HL-60 (cell line): ENCODE measurements at regions not wholly inside any gene's neighbourhood (a gene's known extent, or its start where the extent isn't known, plus 50 kb on each side); places are given as distances from the start of the nearest gene placed in this dataset.

Experiments used
- GABPA ChIP-seq: IDR thresholded peaks from 2 replicates; pipeline ENCODE4 v1.6.1; 2012; ENCODE audit warnings: low read depth
- POLR2AphosphoS5 ChIP-seq: IDR thresholded peaks from 2 replicates; pipeline ENCODE4 v1.6.1; 2012; ENCODE audit warnings: low read depth
- TF ChIP-seq, protein P1 (sequence below): IDR thresholded peaks from one replicate; pipeline ENCODE4 v1.5.1; 2011; ENCODE audit warnings: low read length, control low read depth, inconsistent platforms; ENCODE audit not compliant: insufficient read depth
- TF ChIP-seq, protein P2 (sequence below): IDR thresholded peaks from 2 replicates; pipeline ENCODE4 v1.6.1; 2012; ENCODE audit warnings: low read depth; ENCODE audit not compliant: insufficient replicate concordance

DNA sequence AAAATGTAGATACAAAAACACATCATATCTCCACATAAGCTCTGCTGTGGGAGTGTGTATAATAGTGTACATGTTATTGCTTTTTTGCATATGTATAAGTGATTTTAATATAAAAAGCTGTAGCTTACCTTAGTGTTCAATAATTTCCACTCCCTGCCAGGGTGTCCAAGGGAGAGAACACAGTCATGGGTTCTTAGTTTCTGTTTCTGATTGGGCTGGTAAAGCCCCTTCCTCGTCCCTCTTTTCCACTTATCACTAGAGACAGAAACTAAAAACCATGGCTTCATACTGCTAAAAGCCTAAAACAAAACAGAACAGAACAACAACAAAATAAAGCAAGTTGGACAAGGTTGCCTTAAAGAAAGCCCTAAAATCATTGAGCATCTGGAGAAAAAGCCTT is 74.4 kb upstream of the S1PR3 start:
- TF ChIP-seq POLR2AphosphoS5 (no peak), GABPA (no peak)
- TF ChIP-seq, protein P1, sequence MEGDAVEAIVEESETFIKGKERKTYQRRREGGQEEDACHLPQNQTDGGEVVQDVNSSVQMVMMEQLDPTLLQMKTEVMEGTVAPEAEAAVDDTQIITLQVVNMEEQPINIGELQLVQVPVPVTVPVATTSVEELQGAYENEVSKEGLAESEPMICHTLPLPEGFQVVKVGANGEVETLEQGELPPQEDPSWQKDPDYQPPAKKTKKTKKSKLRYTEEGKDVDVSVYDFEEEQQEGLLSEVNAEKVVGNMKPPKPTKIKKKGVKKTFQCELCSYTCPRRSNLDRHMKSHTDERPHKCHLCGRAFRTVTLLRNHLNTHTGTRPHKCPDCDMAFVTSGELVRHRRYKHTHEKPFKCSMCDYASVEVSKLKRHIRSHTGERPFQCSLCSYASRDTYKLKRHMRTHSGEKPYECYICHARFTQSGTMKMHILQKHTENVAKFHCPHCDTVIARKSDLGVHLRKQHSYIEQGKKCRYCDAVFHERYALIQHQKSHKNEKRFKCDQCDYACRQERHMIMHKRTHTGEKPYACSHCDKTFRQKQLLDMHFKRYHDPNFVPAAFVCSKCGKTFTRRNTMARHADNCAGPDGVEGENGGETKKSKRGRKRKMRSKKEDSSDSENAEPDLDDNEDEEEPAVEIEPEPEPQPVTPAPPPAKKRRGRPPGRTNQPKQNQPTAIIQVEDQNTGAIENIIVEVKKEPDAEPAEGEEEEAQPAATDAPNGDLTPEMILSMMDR = no peak
- TF ChIP-seq, protein P2, sequence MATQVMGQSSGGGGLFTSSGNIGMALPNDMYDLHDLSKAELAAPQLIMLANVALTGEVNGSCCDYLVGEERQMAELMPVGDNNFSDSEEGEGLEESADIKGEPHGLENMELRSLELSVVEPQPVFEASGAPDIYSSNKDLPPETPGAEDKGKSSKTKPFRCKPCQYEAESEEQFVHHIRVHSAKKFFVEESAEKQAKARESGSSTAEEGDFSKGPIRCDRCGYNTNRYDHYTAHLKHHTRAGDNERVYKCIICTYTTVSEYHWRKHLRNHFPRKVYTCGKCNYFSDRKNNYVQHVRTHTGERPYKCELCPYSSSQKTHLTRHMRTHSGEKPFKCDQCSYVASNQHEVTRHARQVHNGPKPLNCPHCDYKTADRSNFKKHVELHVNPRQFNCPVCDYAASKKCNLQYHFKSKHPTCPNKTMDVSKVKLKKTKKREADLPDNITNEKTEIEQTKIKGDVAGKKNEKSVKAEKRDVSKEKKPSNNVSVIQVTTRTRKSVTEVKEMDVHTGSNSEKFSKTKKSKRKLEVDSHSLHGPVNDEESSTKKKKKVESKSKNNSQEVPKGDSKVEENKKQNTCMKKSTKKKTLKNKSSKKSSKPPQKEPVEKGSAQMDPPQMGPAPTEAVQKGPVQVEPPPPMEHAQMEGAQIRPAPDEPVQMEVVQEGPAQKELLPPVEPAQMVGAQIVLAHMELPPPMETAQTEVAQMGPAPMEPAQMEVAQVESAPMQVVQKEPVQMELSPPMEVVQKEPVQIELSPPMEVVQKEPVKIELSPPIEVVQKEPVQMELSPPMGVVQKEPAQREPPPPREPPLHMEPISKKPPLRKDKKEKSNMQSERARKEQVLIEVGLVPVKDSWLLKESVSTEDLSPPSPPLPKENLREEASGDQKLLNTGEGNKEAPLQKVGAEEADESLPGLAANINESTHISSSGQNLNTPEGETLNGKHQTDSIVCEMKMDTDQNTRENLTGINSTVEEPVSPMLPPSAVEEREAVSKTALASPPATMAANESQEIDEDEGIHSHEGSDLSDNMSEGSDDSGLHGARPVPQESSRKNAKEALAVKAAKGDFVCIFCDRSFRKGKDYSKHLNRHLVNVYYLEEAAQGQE = no peak
